ENCODE measurements at regions not wholly inside any gene's neighbourhood (a gene's known extent, or its start where the extent isn't known, plus 50 kb on each side); places are given as distances from the start of the nearest gene placed in this dataset.

DNA sequence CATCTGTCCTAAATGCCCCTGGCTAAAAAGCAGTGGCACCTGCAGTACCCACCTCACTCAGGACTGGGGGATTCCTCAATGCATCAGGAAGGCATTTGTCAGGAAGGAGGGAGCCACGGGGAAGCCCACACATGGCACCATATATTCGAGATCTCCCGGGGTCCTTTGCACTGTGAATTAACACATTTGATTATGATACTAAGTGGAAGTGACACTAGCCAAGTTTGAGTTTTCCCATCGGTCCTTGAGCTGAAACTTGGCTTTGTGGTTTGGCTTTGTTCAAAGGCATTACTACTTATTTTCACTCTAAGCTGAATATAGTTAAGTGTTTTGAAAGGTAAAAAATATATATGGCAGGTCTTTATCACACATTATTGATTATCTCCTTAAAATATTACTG is 168.7 kb upstream of the MYO16 start:
- Mint-ChIP-seq H3K9me3 (no peaks in the 10 kb centered on the region), H3K27ac (no peak overlapping the region), H3K4me3 (no peak overlapping the region), H3K36me3 (ENCODE audit: low read depth) (no peaks in the 10 kb centered on the region), H3K4me1 (ENCODE audit: low read depth) (no peaks in the 10 kb centered on the region), H3K27me3 (peaks cover 2% of the 10 kb centered on the region)
- POLR2A ChIA-PET, result no interaction called here
- intact Hi-C loops (cut with micrococcal nuclease), result no loop called here
- TF ChIP-seq, protein P1, sequence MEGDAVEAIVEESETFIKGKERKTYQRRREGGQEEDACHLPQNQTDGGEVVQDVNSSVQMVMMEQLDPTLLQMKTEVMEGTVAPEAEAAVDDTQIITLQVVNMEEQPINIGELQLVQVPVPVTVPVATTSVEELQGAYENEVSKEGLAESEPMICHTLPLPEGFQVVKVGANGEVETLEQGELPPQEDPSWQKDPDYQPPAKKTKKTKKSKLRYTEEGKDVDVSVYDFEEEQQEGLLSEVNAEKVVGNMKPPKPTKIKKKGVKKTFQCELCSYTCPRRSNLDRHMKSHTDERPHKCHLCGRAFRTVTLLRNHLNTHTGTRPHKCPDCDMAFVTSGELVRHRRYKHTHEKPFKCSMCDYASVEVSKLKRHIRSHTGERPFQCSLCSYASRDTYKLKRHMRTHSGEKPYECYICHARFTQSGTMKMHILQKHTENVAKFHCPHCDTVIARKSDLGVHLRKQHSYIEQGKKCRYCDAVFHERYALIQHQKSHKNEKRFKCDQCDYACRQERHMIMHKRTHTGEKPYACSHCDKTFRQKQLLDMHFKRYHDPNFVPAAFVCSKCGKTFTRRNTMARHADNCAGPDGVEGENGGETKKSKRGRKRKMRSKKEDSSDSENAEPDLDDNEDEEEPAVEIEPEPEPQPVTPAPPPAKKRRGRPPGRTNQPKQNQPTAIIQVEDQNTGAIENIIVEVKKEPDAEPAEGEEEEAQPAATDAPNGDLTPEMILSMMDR (IDR thresholded peaks at IDR 0.05), result no peak
- DNase-seq (no peak), ATAC-seq (no peak)
- CTCF ChIA-PET, result no interaction called here

DNA sequence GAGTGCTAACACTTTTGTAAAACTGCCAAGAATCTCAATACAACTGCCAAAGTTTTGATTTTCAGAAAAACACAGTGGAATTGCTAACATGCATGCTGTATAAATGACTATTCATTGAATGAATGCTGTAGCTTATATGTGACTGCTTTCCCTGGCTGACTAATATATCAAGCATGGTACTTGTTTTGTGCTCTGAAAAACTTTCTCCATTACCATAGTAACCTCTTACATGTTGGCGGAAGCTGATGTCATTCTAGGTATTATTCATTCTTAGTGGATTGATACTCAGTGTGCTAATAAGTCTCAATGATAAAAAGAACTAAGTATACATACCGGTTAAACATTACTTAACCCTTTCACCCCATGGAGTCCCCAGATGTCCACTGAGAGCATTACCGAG is 166.1 kb upstream of the MYO16 start:
- Mint-ChIP-seq H3K27ac (no peak overlapping the region), H3K9me3 (peaks cover under 1% of the 10 kb centered on the region), H3K36me3 (ENCODE audit: low read depth) (no peaks in the 10 kb centered on the region), H3K27me3 (no peaks in the 10 kb centered on the region), H3K4me1 (ENCODE audit: low read depth) (no peaks in the 10 kb centered on the region), H3K4me3 (no peak overlapping the region)
- intact Hi-C loops (cut with micrococcal nuclease), result no loop called here
- TF ChIP-seq, protein P1 (IDR thresholded peaks at IDR 0.05), result no peak
- ATAC-seq (no peak), DNase-seq (no peak)
- ChIA-PET POLR2A (no interaction called here), CTCF (no interaction called here)

DNA sequence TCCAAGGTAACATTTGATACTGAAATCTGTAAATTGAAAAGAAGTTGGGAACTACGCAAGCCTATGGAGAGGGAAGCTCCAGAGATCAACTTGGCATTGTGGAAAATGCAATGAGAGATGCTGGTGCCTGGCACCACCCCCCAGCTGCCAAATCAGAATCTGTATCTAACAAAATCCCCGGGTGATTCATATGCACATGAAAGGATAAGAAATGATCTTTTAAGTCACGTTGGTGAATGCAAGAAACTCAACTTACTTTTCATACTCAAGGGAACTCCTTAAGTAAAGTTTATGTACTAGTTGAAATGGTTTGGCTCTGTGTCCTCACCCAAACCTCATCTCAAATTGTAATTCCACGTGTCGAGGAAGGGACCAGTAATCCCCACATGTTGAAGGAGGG is 158.5 kb upstream of the MYO16 start:
- intact Hi-C loops (cut with micrococcal nuclease), result no loop called here
- H3K36me3 Mint-ChIP-seq (ENCODE audit: low read depth), result no peaks in the 10 kb centered on the region
- no peak overlapping the region for H3K27ac Mint-ChIP-seq
- ChIA-PET CTCF (no interaction called here), POLR2A (no interaction called here)
- no peak for ATAC-seq
- H3K4me3 Mint-ChIP-seq, result no peak overlapping the region
- DNase-seq, result no peak
- TF ChIP-seq, protein P1 (IDR thresholded peaks at IDR 0.05), result no peak
- H3K4me1 Mint-ChIP-seq (ENCODE audit: low read depth), result no peaks in the 10 kb centered on the region
- peaks cover 5% of the 10 kb centered on the region for H3K9me3 Mint-ChIP-seq
- H3K27me3 Mint-ChIP-seq, result peaks cover 3% of the 10 kb centered on the region

DNA sequence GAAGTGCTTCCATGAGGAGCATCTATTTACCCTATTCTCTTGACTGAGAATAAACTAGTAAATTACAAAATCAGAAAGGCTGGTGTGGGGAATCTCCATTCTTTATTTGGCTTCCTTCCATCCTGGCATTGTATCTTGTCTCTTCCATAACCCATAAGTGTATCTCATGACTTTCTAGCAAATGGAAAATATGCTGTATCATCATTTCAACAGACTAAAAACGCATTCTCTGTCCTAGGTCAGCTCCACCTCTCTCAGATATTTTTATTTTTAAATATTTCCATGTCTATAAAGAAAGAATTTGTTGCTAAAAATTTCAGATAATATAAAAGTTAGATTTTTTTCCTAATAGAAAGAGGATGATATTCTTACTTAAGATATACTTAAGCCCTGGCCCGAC is 154.2 kb upstream of the MYO16 start:
- Mint-ChIP-seq H3K27me3 (peaks cover 3% of the 10 kb centered on the region), H3K36me3 (ENCODE audit: low read depth) (no peaks in the 10 kb centered on the region), H3K9me3 (peaks cover 4% of the 10 kb centered on the region), H3K4me1 (ENCODE audit: low read depth) (no peaks in the 10 kb centered on the region), H3K27ac (no peak overlapping the region), H3K4me3 (no peak overlapping the region)
- ChIA-PET CTCF (no interaction called here), POLR2A (no interaction called here)
- TF ChIP-seq, protein P1 (IDR thresholded peaks at IDR 0.05), result no peak
- ATAC-seq (no peak), DNase-seq (no peak)
- intact Hi-C loops (cut with micrococcal nuclease), result no loop called here

DNA sequence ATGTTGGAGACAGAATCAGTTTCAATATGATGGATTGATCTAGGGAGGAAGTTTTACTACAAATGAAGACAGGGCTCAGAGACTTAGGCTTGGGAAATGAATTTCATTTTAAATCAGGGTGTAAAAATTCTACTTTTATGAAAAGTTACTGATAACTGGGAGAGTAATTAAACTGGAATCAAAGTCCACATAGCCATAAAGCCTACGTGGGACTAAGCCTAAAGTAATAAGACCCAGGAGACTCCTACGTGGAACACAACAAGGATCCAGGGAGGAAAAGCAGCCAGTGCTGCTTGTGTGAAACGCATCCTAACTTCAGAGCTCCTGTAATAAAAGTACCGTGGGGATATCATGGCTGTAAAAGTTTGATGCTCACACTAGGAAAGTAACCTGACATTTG is 152.0 kb upstream of the MYO16 start:
- no peak overlapping the region for H3K27ac Mint-ChIP-seq
- H3K27me3 Mint-ChIP-seq, result peaks cover 1% of the 10 kb centered on the region
- TF ChIP-seq, protein P1 (IDR thresholded peaks at IDR 0.05), result no peak
- H3K4me1 Mint-ChIP-seq (ENCODE audit: low read depth), result no peaks in the 10 kb centered on the region
- no peaks in the 10 kb centered on the region for H3K36me3 Mint-ChIP-seq (ENCODE audit: low read depth)
- H3K4me3 Mint-ChIP-seq, result no peak overlapping the region
- ChIA-PET CTCF (no interaction called here), POLR2A (no interaction called here)
- DNase-seq, result no peak
- H3K9me3 Mint-ChIP-seq, result no peaks in the 10 kb centered on the region
- intact Hi-C loops (cut with micrococcal nuclease), result no loop called here
- no peak for ATAC-seq

Measured in activated CD8-positive, alpha-beta T cell treated with anti-CD3 and anti-CD28 coated beads for 36 hours (primary cell).